Spleen (tissue), 7 donors: ENCODE measurements at regions not wholly inside any gene's neighbourhood (a gene's known extent, or its start where the extent isn't known, plus 50 kb on each side); places are given as distances from the start of the nearest gene placed in this dataset.

Source experiments
- POLR2A ChIP-seq, 3 donors: fragments of 450-650 bp; IDR thresholded peaks; one replicate each; pipeline ENCODE4 v1.5.1; 2017; ENCODE audit warnings: antibody characterized with exemption in 3 of 3, mild to moderate bottlenecking in 1 of 3
- TF ChIP-seq, protein P1 (sequence below), 11 experiments: fragments of 200-600 bp in 7 of 11; fragments of 450-650 bp in 4 of 11; sonication (generic) in 4 of 11; IDR thresholded peaks in 8 of 11; conservative IDR thresholded peaks in 3 of 11; 1 replicate in 7 of 11; 2 replicates in 4 of 11; pipeline versions ENCODE4 v1.4.0 to v1.8.0; 2016 to 2021; ENCODE audit warnings: antibody characterized with exemption in 11 of 11, inconsistent platforms in 4 of 11, mild to moderate bottlenecking in 1 of 11
- donor health status: DM: no; HTN: no; CAD: no; lungs with moderate emphysema.
- donor health status: DM: no; HTN: no; CAD: no.
- donor health status: DM: no; HTN: no; CAD: no.

DNA sequence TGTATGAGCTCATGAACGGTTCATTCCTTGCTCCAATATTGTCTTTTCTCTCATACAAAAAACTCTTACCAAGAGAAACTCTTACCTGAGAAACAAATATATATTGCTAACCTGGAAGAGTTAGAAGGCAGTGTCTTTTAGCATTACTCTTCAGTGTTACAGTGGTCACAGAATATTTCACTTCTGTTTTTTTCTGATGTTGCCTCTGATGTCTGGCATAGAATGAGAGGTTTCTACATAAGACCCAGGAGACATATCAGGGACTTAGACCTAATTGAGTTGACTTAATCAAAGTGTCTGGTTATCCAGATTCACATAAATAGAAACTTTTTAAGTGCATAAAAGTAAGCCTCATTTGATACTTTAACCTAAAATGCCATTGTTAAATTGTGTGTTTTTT, 923.8 kb downstream of the TTLL7 start:
- TF ChIP-seq, protein P1, sequence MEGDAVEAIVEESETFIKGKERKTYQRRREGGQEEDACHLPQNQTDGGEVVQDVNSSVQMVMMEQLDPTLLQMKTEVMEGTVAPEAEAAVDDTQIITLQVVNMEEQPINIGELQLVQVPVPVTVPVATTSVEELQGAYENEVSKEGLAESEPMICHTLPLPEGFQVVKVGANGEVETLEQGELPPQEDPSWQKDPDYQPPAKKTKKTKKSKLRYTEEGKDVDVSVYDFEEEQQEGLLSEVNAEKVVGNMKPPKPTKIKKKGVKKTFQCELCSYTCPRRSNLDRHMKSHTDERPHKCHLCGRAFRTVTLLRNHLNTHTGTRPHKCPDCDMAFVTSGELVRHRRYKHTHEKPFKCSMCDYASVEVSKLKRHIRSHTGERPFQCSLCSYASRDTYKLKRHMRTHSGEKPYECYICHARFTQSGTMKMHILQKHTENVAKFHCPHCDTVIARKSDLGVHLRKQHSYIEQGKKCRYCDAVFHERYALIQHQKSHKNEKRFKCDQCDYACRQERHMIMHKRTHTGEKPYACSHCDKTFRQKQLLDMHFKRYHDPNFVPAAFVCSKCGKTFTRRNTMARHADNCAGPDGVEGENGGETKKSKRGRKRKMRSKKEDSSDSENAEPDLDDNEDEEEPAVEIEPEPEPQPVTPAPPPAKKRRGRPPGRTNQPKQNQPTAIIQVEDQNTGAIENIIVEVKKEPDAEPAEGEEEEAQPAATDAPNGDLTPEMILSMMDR (IDR thresholded peaks at IDR 0.05 in 8 of 11, conservative IDR thresholded peaks at IDR 0.05 in 3 of 11) = no peak
- no peak for TF ChIP-seq POLR2A (IDR thresholded peaks at IDR 0.05)
